Retinal pigment epithelial cell (primary cell): ENCODE measurements at regions not wholly inside any gene's neighbourhood (a gene's known extent, or its start where the extent isn't known, plus 50 kb on each side); places are given as distances from the start of the nearest gene placed in this dataset.
"Not testable (repeated sequence)": the region's sequence is repeated elsewhere in the genome, so short reads cannot be mapped to it uniquely, and the experiment has no call there.

Source experiments
- DNase-seq: peaks from one replicate; pipeline ENCODE4 v3.0.0-alpha.2; 2010; ENCODE audit warnings: low read depth
- H3K4me3 ChIP-seq: 2 replicates; pipeline ENCODE4 v1.5.1; 2011; ENCODE audit warnings: mild to moderate bottlenecking, low read length, control low read depth, moderate library complexity
- CTCF ChIP-seq: conservative IDR thresholded peaks from 2 replicates; pipeline ENCODE4 v1.5.1; 2011; ENCODE audit warnings: low read depth, low read length, control low read depth, inconsistent platforms

- no peak overlapping the region for H3K4me3 ChIP-seq
- no peak for TF ChIP-seq CTCF
- DNase-seq, result no peak
These were observed 325.2 kb downstream of the PLPP3 start for GRCh38 chr1:56254130-56254529.

- H3K4me3 ChIP-seq, result no peak overlapping the region
- no peak for DNase-seq
- TF ChIP-seq CTCF, result no peak
These were observed 328.6 kb downstream of the PLPP3 start for GRCh38 chr1:56250809-56251208.

DNA sequence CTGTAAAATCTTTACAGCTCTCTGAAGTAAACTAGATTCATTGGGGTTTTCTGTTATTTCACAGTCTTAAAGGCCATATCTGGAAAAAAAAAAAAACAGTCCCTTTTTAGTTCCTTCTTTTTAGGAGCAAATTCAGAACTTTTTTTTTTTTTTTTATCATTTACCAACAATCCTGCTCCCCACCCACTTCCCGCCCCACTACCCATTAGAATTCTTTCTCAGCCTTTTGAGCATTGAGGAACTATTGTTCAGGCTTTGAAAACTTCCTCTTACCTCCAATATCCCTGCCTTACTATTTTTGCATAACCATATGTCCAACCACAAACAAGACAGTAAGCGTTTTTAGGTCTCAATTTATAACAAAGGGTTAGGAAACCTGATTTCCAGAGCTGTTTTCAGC, 330.1 kb downstream of the PLPP3 start:
- no peak overlapping the region for H3K4me3 ChIP-seq

DNA sequence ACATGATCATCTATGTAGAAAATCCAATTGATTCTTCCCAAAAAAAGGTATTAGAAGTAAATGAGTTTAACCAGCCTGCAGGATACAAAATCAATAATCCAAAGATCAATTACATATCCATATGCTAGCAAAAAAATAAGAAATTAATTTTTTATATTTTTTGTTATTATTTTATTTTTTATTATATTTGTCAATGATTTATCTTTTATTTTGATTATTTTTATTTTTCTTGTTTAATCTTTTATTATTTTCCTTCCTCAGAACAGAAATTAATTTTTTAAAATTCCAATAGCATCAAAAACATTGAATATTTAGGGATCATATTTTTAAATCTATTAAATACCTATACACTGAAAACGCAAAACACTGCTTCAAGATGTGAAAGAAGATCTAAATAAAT, 331.2 kb downstream of the PLPP3 start:
- no peak for TF ChIP-seq CTCF
- no peak for DNase-seq
- no peak overlapping the region for H3K4me3 ChIP-seq

More for the DNA sequence above, 330.1 kb downstream of the PLPP3 start:
- TF ChIP-seq CTCF, result no peak
- no peak for DNase-seq

GRCh38 chr1:56246726-56247125, 332.6 kb downstream of the PLPP3 start:
- not testable (repeated sequence) for H3K4me3 ChIP-seq, DNase-seq

DNA sequence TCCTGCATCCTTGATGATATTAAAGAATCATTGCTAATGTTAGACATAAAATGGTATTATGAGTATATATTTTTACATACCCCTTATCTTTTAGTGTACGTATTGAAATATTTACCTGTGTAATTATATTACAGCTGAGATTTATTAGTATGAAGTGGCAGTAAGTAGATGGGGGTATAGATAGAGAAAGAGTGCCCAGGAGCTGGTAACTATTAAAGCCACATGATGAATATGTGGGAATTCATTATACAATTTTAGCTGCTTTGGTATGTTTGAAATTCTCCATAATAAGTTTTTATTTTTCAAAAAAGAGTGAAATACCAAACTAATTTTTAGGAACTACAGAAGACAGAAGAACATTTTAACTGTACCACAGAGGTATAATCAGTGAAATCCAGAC, 339.0 kb downstream of the PLPP3 start:
- no peak for TF ChIP-seq CTCF
- H3K4me3 ChIP-seq, result no peak overlapping the region
- DNase-seq, result no peak

DNA sequence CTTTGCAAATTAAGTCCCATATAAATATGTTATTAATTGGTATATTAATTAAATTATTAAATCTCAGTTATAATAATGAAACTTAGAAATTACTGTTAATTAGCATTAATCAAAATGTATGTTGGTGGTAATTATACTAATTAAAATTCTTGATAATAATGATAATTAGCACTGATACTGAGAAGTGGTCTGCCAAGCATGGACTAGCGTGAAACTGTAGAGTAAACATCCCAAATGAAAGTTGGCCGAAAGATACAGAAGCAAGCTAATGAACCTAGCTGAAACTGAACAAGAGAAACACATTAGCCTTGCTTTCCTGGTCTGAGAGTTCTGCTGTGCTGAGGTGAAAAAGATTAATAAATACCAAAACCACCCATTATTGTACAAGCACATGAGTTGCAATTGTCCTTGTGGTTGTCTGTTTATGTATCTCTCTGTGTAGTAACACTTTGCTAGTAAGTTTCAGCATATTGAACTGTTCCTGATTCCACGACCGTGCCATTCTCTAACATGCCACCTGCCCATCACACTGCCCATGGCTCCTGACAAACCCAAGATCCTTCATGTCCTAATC, 341.8 kb downstream of the PLPP3 start:
- no peak for DNase-seq
- no peak for TF ChIP-seq CTCF

GRCh38 chr1:56236688-56237087, 342.7 kb downstream of the PLPP3 start:
- DNase-seq, result no peak
- TF ChIP-seq CTCF, result no peak
- no peak overlapping the region for H3K4me3 ChIP-seq

More for the DNA sequence above, 341.8 kb downstream of the PLPP3 start:
- no peak overlapping the region for H3K4me3 ChIP-seq
